SJCRH30 (cell line): ENCODE measurements at regions not wholly inside any gene's neighbourhood (a gene's known extent, or its start where the extent isn't known, plus 50 kb on each side); places are given as distances from the start of the nearest gene placed in this dataset.
A peak's percentile ranks its signal among the peaks of the same experiment; 100 is the strongest.

Experiments used
- DNase-seq, 2 experiments: peaks; one replicate each; pipeline ENCODE4 v3.0.0-alpha.2; 2015 to 2020
- H3K27ac ChIP-seq: fragments of 250-450 bp; sonication (Bioruptor Pico); 2 replicates; pipeline ENCODE4 v1.5.1; 2020; ENCODE audit warnings: mild to moderate bottlenecking, moderate library complexity
- H3K27me3 ChIP-seq: fragments of 250-450 bp; sonication (Bioruptor Pico); 2 replicates; pipeline ENCODE4 v1.5.1; 2020; ENCODE audit warnings: mild to moderate bottlenecking, moderate library complexity
- H3K36me3 ChIP-seq: fragments of 250-450 bp; sonication (Bioruptor Pico); 2 replicates; pipeline ENCODE4 v1.5.1; 2020; ENCODE audit warnings: mild to moderate bottlenecking, moderate library complexity
- H3K4me1 ChIP-seq: fragments of 250-450 bp; sonication (Bioruptor Pico); 2 replicates; pipeline ENCODE4 v1.5.1; 2020; ENCODE audit warnings: mild to moderate bottlenecking, moderate library complexity
- H3K4me3 ChIP-seq: fragments of 250-450 bp; sonication (Bioruptor Pico); 2 replicates; pipeline ENCODE4 v1.5.1; 2020; ENCODE audit warnings: mild to moderate bottlenecking, moderate library complexity
- H3K9me3 ChIP-seq: fragments of 250-450 bp; sonication (Bioruptor Pico); replicated peaks from 2 replicates; pipeline ENCODE4 v1.5.1; 2020; ENCODE audit warnings: mild to moderate bottlenecking, moderate library complexity

GRCh38 chr14:76940021-76940760 lies 88.3 kb downstream of the IRF2BPL start:
- no peaks in the 10 kb centered on the region for H3K36me3 ChIP-seq
- no peak overlapping the region for H3K27ac ChIP-seq
- H3K9me3 ChIP-seq = no peaks in the 10 kb centered on the region
- no peak overlapping the region for H3K4me3 ChIP-seq
- H3K27me3 ChIP-seq = no peaks in the 10 kb centered on the region
- DNase-seq = no peak
- peaks cover 50% of the 10 kb centered on the region for H3K4me1 ChIP-seq

GRCh38 chr14:76939015-76939742 lies 89.3 kb downstream of the IRF2BPL start:
- Histone ChIP-seq H3K27ac (no peak overlapping the region), H3K9me3 (no peaks in the 10 kb centered on the region), H3K36me3 (no peaks in the 10 kb centered on the region), H3K27me3 (no peaks in the 10 kb centered on the region), H3K4me1 (peaks cover 50% of the 10 kb centered on the region), H3K4me3 (no peak overlapping the region)
- no peak for DNase-seq

DNA sequence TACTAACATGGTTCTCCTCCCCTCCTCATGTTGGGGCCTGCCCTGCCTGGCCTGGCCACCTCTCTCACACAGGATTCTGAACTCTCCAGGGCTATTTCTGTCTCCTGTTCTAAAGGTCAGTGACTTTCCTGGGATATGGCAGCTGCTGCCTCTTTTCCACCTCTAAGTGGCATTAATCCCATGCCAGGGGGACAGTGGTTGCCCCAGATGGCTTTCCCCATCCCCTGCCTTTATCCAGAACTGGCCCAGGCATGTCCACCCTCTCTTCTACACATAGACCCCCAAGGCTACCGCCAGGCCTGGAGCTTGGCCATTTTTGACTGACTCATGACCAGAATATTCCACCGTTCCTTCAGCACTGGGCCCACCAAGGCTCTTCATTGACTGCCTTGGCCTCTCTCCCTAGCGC lies 90.4 kb downstream of the IRF2BPL start:
- H3K4me1 ChIP-seq = peaks cover 50% of the 10 kb centered on the region
- H3K27ac ChIP-seq = peak overlapping the region; percentile 58
- no peak overlapping the region for H3K4me3 ChIP-seq
- H3K36me3 ChIP-seq = no peaks in the 10 kb centered on the region
- no peaks in the 10 kb centered on the region for H3K9me3 ChIP-seq
- DNase-seq = peak in 1 of 2 experiments; percentile 66
- H3K27me3 ChIP-seq = no peaks in the 10 kb centered on the region

- Histone ChIP-seq H3K36me3 (no peaks in the 10 kb centered on the region), H3K9me3 (no peaks in the 10 kb centered on the region), H3K27me3 (no peaks in the 10 kb centered on the region), H3K27ac (peak overlapping the region; percentile 58), H3K4me1 (peaks cover 49% of the 10 kb centered on the region), H3K4me3 (no peak overlapping the region)
- DNase-seq = peak; percentile 91 to 94
Observed at GRCh38 chr14:76937181-76938091, 91.1 kb downstream of the IRF2BPL start.

GRCh38 chr14:76936483-76936882 lies 92.0 kb downstream of the IRF2BPL start:
- no peak overlapping the region for H3K4me3 ChIP-seq
- peaks cover 39% of the 10 kb centered on the region for H3K4me1 ChIP-seq
- H3K27ac ChIP-seq = no peak overlapping the region
- H3K36me3 ChIP-seq = no peaks in the 10 kb centered on the region
- DNase-seq = no peak
- H3K9me3 ChIP-seq = no peaks in the 10 kb centered on the region
- no peaks in the 10 kb centered on the region for H3K27me3 ChIP-seq

- H3K4me1 ChIP-seq = peaks cover 20% of the 10 kb centered on the region
- no peak for DNase-seq
- no peaks in the 10 kb centered on the region for H3K9me3 ChIP-seq
- no peak overlapping the region for H3K27ac ChIP-seq
- H3K27me3 ChIP-seq = peaks cover 2% of the 10 kb centered on the region; the same call in 1 of the 2 replicates
- no peaks in the 10 kb centered on the region for H3K36me3 ChIP-seq
- no peak overlapping the region for H3K4me3 ChIP-seq
Observed at GRCh38 chr14:76933515-76933914, 95.0 kb downstream of the IRF2BPL start.

DNA sequence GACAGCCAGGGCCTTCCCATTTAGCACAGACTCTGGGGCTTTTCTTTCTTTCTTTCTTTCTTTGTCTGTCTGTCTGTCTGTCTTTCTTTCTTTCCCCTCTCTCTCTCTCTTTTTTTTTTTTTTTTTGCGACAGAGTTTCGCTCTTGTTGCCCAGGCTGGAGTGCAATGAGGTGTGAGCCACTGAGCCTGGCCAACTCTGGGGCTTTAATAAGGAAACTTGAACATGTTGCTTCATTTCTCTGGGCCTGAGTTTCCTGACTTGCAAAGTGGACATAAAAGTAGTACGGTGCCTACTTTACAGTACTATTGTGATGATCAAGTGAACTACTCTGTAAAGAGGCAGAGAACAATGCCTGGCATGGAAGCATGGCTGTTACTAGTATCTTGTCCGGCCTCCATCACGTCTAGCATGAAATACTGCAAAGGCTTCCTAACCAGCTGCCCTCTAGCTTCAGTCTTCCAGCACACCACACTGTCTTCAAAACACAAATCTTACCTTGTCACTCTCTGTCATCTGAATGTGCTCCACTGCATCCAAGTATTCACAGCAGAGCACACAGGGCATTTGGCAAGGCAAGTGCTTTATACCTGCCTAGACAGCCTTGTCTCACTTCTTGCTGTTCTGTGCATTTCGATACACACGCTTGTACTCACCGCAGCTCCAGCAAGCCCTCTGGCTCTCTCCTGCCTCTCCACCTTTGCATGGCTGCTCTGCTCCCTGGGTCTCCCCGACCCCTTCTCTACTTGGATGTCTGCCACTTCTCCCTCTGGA lies 96.7 kb downstream of the IRF2BPL start:
- no peak overlapping the region for H3K27ac ChIP-seq
- peaks cover 12% of the 10 kb centered on the region for H3K4me1 ChIP-seq
- H3K36me3 ChIP-seq = no peaks in the 10 kb centered on the region

GRCh38 chr14:76930549-76930948 lies 98.0 kb downstream of the IRF2BPL start:
- no peak for DNase-seq
- Histone ChIP-seq H3K36me3 (no peaks in the 10 kb centered on the region), H3K9me3 (no peaks in the 10 kb centered on the region), H3K4me3 (no peak overlapping the region), H3K27me3 (peaks cover 5% of the 10 kb centered on the region; the same call in 1 of the 2 replicates), H3K4me1 (peaks cover 8% of the 10 kb centered on the region; the same call in 1 of the 2 replicates), H3K27ac (no peak overlapping the region)

More for the DNA sequence above, 96.7 kb downstream of the IRF2BPL start:
- Histone ChIP-seq H3K4me3 (no peak overlapping the region), H3K9me3 (no peaks in the 10 kb centered on the region), H3K27me3 (peaks cover 5% of the 10 kb centered on the region; the same call in 1 of the 2 replicates)
- DNase-seq = no peak

- Histone ChIP-seq H3K9me3 (no peaks in the 10 kb centered on the region), H3K27me3 (peaks cover 5% of the 10 kb centered on the region; the same call in 1 of the 2 replicates), H3K36me3 (no peaks in the 10 kb centered on the region), H3K4me1 (peaks cover 10% of the 10 kb centered on the region; the same call in 1 of the 2 replicates), H3K4me3 (no peak overlapping the region), H3K27ac (no peak overlapping the region)
- DNase-seq = no peak
Observed at GRCh38 chr14:76929927-76930326, 98.6 kb downstream of the IRF2BPL start.

GRCh38 chr14:76927971-76928700 lies 100.4 kb downstream of the IRF2BPL start:
- peaks cover 19% of the 10 kb centered on the region for H3K4me1 ChIP-seq
- no peaks in the 10 kb centered on the region for H3K36me3 ChIP-seq
- no peaks in the 10 kb centered on the region for H3K9me3 ChIP-seq
- no peak for DNase-seq
- no peak overlapping the region for H3K4me3 ChIP-seq
- peaks cover 5% of the 10 kb centered on the region; the same call in 1 of the 2 replicates for H3K27me3 ChIP-seq
- no peak overlapping the region for H3K27ac ChIP-seq

- Histone ChIP-seq H3K4me1 (peaks cover 19% of the 10 kb centered on the region), H3K27ac (no peak overlapping the region), H3K9me3 (no peaks in the 10 kb centered on the region), H3K4me3 (no peak overlapping the region), H3K27me3 (peaks cover 5% of the 10 kb centered on the region; the same call in 1 of the 2 replicates), H3K36me3 (no peaks in the 10 kb centered on the region)
- DNase-seq = peak; percentile 40 to 51
Observed at GRCh38 chr14:76926521-76927251, 100.5 kb downstream of the LRRC74A start.

DNA sequence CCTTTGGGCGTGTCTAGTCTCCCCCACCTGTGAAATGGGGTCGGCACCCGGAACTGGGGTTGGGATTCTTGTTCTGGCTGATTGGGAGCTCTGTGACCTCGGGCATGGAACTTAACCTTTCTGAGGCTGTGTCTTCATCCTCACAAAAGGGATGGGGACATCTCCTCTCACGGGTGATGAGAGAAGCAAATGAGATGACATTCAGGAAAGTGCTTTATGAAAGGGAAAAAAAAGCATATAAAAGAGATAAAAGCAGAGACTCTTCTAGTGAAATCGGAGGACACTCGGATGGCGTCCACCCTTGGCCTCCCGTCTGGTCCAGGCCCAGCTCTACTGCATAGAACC lies 98.9 kb downstream of the LRRC74A start:
- H3K27ac ChIP-seq = no peak overlapping the region
- no peak overlapping the region for H3K4me3 ChIP-seq
- peaks cover 33% of the 10 kb centered on the region for H3K4me1 ChIP-seq
- H3K36me3 ChIP-seq = no peaks in the 10 kb centered on the region
- peaks cover 5% of the 10 kb centered on the region; the same call in 1 of the 2 replicates for H3K27me3 ChIP-seq
- DNase-seq = no peak
- no peaks in the 10 kb centered on the region for H3K9me3 ChIP-seq
